Osteocyte (in vitro differentiated cells): ENCODE measurements at regions not wholly inside any gene's neighbourhood (a gene's known extent, or its start where the extent isn't known, plus 50 kb on each side); places are given as distances from the start of the nearest gene placed in this dataset.

Source experiments
- DNase-seq: peaks from one replicate; pipeline ENCODE4 v3.0.0; 2021; ENCODE audit warnings: mixed read lengths; ENCODE audit not compliant: unreplicated experiment; ENCODE audit errors: extremely low spot score
- H3K27ac Mint-ChIP-seq: one replicate; pipeline ENCODE4 v1.8.0; 2021; ENCODE audit warnings: mild to moderate bottlenecking, mixed read lengths; ENCODE audit not compliant: unreplicated experiment
- H3K27me3 Mint-ChIP-seq: one replicate; pipeline ENCODE4 v1.8.0; 2021; ENCODE audit warnings: mixed read lengths; ENCODE audit not compliant: unreplicated experiment
- H3K36me3 Mint-ChIP-seq: one replicate; pipeline ENCODE4 v1.8.0; 2021; ENCODE audit warnings: mixed read lengths; ENCODE audit not compliant: unreplicated experiment
- H3K4me1 Mint-ChIP-seq: one replicate; pipeline ENCODE4 v1.8.0; 2021; ENCODE audit warnings: mixed read lengths; ENCODE audit not compliant: unreplicated experiment
- H3K4me3 Mint-ChIP-seq: one replicate; pipeline ENCODE4 v1.8.0; 2021; ENCODE audit warnings: mild to moderate bottlenecking, moderate library complexity, mixed read lengths; ENCODE audit not compliant: unreplicated experiment
- H3K9me3 Mint-ChIP-seq: one replicate; pipeline ENCODE4 v1.8.0; 2021; ENCODE audit warnings: mixed read lengths; ENCODE audit not compliant: unreplicated experiment
- TF ChIP-seq, protein P1 (sequence below): fragments of 200-600 bp; sonication (generic); IDR thresholded peaks from 2 replicates; pipeline ENCODE4 v1.5.0; 2021; ENCODE audit warnings: antibody characterized with exemption, mild to moderate bottlenecking, moderate library complexity

DNA sequence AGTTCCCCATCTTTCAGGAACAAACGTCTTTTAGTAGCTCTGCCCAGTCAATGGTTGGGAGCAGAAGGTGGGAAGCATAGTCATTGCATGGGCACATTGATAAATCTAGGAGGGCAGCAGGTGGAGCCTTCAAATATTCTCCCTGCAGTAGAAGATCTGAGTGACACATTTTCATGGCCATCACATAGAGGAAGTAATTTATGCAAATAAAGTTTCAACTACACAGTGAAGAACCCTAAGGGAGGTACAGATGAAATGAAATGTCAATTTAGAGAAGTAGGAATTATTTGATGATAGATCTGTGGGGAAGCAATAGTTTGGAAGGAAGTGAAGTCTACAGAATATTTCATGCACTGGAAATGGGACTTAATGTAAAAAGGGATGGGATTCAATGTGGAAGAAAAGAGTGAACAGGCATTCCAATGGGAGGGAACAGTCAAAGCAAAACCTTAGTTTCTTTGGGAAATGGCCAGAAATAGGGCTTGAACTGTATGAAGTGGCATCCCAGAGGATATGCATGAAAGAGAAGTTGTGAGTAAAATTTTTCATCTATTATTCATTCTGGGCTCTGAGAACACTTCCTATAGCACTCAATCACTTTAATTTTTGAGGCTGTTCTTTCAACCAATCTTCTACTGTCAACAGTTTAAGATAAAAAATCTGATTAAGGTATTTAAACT, 256.2 kb upstream of the LUZP2 start:
- Mint-ChIP-seq H3K4me1 (no peaks in the 10 kb centered on the region), H3K36me3 (no peaks in the 10 kb centered on the region), H3K9me3 (peaks cover 7% of the 10 kb centered on the region), H3K4me3 (no peak overlapping the region), H3K27ac (no peak overlapping the region), H3K27me3 (no peaks in the 10 kb centered on the region)
- TF ChIP-seq, protein P1, sequence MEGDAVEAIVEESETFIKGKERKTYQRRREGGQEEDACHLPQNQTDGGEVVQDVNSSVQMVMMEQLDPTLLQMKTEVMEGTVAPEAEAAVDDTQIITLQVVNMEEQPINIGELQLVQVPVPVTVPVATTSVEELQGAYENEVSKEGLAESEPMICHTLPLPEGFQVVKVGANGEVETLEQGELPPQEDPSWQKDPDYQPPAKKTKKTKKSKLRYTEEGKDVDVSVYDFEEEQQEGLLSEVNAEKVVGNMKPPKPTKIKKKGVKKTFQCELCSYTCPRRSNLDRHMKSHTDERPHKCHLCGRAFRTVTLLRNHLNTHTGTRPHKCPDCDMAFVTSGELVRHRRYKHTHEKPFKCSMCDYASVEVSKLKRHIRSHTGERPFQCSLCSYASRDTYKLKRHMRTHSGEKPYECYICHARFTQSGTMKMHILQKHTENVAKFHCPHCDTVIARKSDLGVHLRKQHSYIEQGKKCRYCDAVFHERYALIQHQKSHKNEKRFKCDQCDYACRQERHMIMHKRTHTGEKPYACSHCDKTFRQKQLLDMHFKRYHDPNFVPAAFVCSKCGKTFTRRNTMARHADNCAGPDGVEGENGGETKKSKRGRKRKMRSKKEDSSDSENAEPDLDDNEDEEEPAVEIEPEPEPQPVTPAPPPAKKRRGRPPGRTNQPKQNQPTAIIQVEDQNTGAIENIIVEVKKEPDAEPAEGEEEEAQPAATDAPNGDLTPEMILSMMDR = no peak
- DNase-seq = no peak

DNA sequence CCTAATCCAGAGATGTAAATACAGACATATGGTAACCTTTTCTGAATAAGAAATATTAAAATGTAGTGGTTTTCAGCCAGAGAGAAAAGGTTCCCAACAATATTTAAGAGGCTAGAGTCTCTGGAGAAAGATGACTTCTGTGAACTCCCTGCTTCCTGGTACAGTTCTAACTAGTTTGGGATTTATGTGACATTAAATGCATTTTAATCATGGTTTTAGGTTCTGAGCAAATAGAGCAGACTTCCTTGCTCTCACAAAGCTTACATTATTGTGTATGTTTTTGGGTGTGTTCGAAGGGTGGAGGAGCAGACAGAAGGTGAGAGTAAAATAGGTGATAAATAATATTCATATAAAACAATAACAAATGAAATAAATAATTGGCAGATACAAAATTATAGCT, 250.1 kb upstream of the LUZP2 start:
- Mint-ChIP-seq H3K9me3 (peaks cover 7% of the 10 kb centered on the region), H3K36me3 (no peaks in the 10 kb centered on the region), H3K27me3 (no peaks in the 10 kb centered on the region), H3K4me3 (no peak overlapping the region), H3K27ac (no peak overlapping the region), H3K4me1 (no peaks in the 10 kb centered on the region)
- no peak for DNase-seq
- TF ChIP-seq, protein P1 = no peak

DNA sequence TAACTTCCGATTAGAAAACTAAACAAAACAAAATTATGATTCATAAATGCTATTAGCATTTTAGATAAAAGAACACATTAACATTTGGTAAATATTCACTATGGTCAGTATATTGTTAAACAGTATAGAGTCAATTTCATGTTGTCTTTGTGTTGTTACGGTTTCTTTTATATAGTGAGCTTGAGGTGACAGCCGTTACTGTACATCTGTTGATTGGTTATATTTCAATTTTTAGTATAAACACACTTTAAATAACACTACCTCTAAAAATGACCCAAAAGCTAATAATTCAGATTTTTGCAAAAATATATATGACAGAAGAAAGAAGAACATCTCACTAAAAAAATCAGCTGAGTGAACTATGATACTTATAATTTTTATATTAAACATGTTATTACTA, 249.0 kb upstream of the LUZP2 start:
- H3K4me1 Mint-ChIP-seq = peaks cover 2% of the 10 kb centered on the region
- no peaks in the 10 kb centered on the region for H3K36me3 Mint-ChIP-seq
- H3K9me3 Mint-ChIP-seq = peaks cover 7% of the 10 kb centered on the region
- no peak overlapping the region for H3K4me3 Mint-ChIP-seq
- no peaks in the 10 kb centered on the region for H3K27me3 Mint-ChIP-seq
- H3K27ac Mint-ChIP-seq = no peak overlapping the region
- DNase-seq = no peak
- TF ChIP-seq, protein P1 = no peak

DNA sequence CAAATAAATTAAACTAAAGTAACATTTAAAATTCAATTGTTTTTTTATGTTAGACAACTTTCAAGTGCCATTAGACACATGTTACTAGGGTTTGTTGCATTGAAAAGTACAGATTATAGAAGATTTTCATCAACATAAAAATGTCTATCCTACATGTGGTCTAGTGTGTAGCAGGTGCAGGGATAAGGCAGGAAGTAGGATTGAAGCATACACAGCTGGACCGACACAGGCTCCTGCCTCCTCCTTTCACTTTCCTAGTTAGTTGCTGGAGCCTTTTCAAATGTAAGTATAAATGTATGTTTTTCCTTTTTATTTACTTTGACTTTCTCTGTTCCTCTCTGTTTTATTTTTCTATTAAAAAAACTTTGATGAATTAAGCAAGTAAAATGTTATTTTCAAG, 246.9 kb upstream of the LUZP2 start:
- no peaks in the 10 kb centered on the region for H3K9me3 Mint-ChIP-seq
- DNase-seq = no peak
- H3K4me3 Mint-ChIP-seq = no peak overlapping the region
- no peak overlapping the region for H3K27ac Mint-ChIP-seq
- no peaks in the 10 kb centered on the region for H3K36me3 Mint-ChIP-seq
- no peaks in the 10 kb centered on the region for H3K27me3 Mint-ChIP-seq
- H3K4me1 Mint-ChIP-seq = peaks cover 15% of the 10 kb centered on the region
- TF ChIP-seq, protein P1 = no peak

DNA sequence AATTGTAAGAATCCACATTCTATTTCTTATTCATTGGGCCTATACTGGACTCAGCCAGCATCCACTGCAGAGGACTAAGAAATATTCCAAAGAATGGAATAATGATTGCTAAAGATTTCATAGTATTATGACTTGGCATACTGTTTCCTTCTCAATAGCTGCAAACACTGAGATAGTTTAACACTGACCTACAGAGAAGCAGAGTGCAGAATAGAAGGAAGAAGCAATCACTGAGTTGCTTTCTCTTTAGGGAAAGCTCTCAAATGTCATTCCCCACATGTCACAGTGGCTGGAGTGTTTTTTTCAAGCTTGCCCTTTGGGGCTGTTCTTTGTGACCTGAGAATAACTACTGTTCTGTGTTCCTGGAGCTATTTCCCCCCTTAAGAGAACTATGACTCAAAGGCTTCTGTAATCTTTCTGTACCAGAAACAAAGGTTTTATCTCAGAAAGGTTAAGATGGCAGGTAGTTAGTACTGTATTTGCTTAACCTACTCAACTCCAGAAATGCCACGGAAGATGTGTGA, 243.6 kb upstream of the LUZP2 start:
- H3K27me3 Mint-ChIP-seq = no peaks in the 10 kb centered on the region
- H3K9me3 Mint-ChIP-seq = no peaks in the 10 kb centered on the region
- TF ChIP-seq, protein P1 = no peak
- peaks cover 15% of the 10 kb centered on the region for H3K4me1 Mint-ChIP-seq
- DNase-seq = no peak
- H3K36me3 Mint-ChIP-seq = no peaks in the 10 kb centered on the region
- H3K4me3 Mint-ChIP-seq = no peak overlapping the region
- H3K27ac Mint-ChIP-seq = no peak overlapping the region
